ENCODE measurements at regions not wholly inside any gene's neighbourhood (a gene's known extent, or its start where the extent isn't known, plus 50 kb on each side); places are given as distances from the start of the nearest gene placed in this dataset.

DNA sequence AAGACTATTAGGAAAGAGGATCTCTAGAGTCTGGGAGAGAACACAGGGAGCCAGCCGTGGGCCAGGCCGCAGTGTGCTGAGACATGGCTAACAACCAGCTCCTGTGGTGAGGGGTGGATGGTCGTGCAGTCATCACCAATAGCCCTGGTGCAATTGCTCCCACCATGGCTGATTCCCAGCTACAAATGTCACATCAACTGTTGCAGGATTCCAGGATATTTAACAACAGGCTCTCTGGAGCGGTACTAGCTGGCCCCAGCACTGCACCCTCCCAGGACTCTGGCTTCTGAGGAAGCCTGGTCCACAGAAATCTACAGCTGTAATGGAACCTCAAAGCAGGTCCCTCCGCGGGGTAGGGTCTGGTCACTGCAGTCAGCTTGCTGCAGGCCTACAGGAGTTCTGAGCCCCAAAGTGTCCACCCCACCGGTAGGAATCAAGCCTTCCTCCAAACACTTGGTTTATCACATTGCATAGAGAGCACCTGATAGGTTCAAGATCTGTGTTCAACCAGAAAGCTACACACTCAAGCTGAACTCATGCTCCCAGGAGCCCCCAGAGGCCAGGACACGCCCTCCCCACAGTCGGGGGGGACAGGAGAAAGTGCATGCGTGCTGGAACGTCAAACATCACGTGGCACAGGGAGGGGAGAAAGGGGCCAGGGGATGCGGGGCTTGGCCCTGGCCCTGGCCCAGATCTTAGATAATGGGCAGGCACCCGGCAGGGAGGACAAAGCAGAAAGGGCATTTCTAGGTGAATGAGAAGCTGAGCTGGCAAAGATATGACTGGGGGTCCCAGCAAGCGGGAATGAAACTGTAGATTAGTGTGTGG, 609.0 kb downstream of the TBC1D22A start:
- no peaks in the 10 kb centered on the region for H3K27me3 Mint-ChIP-seq (ENCODE audit: low read depth)
- DNase-seq (no peak), ATAC-seq (replicated peaks in 1 of 2) (no peak)
- H3K27ac Mint-ChIP-seq = no peak overlapping the region
- H3K4me1 Mint-ChIP-seq (ENCODE audit: low read depth) = no peaks in the 10 kb centered on the region
- no peaks in the 10 kb centered on the region for H3K9me3 Mint-ChIP-seq
- H3K4me3 Mint-ChIP-seq = no peak overlapping the region
- no peaks in the 10 kb centered on the region for H3K36me3 Mint-ChIP-seq (ENCODE audit: insufficient read depth in 2 of 2)

DNA sequence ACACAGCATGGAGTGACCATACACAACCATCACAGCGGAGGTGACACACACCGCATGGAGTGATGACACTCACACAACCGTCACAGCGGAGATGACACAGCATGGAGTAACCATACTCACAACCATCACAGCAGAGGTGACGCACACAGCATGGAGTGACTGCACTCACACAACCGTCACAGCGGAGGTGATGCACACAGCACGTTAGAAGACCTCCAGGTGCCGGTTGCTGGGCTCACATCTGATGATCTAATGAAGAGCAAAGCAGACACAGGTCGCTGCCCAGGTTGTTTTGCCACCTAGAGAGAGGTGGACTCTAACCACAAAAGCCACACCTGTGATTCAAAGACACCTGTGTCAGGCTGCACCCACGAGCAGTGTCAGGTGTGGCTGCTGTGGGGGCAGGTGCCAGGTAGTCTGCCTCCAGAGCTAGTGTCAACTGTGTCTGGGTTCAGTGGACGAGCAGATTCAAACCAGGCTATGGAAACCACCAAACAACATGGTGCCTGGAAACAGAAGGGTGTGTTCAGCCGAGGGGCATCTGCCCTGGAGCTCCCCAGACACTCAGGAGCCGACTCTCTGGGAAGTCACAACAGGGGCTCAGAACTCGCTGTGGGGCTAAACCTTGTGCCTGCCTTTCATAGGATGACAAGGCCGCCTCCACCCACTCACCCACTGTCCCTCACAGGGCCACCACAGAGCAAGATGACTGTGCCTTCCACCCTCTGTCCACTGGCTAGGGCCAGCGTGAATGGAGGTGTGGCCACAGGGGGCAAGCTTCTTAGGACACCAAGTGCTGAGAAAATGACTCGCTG, 608.2 kb downstream of the TBC1D22A start:
- Mint-ChIP-seq H3K4me1 (ENCODE audit: low read depth) (no peaks in the 10 kb centered on the region), H3K27me3 (ENCODE audit: low read depth) (no peaks in the 10 kb centered on the region), H3K36me3 (ENCODE audit: insufficient read depth in 2 of 2) (no peaks in the 10 kb centered on the region), H3K4me3 (no peak overlapping the region), H3K9me3 (no peaks in the 10 kb centered on the region), H3K27ac (no peak overlapping the region)
- ATAC-seq (replicated peaks in 1 of 2) (no peak), DNase-seq (no peak)

DNA sequence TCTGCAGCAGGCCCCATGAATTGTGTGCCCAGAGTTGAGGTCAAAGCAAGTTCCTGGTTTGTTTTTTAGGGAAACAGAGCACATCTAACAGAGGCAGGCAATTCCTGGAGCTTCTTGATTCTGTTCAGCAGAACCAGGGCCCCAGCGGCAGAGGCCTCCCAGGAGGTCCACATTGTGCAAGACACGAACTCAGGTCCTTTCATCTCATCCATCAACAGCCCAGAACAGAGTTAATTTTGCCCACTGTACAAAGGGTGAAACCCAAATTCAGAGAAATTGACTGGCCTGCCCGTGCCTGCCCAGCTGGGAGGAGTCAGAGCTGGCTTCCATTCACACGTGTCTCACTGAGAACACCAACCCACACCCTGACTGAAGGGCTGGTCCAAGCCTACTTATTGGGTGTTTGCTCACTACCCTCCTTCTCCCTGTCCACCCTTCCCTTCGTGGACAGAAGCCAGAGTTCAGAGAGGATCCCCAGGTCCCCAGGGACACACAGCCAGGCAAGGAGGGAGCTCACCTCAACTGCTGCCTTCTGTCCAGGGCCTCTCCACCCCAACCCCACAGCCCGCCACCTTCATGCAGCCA, 607.1 kb downstream of the TBC1D22A start:
- DNase-seq (no peak), ATAC-seq (replicated peaks in 1 of 2) (no peak)
- Mint-ChIP-seq H3K27me3 (ENCODE audit: low read depth) (no peaks in the 10 kb centered on the region), H3K36me3 (ENCODE audit: insufficient read depth in 2 of 2) (no peaks in the 10 kb centered on the region), H3K4me3 (no peak overlapping the region), H3K9me3 (peaks cover 0 to under 1% of the 10 kb centered on the region in 2 donors), H3K4me1 (ENCODE audit: low read depth) (no peaks in the 10 kb centered on the region), H3K27ac (no peak overlapping the region)

DNA sequence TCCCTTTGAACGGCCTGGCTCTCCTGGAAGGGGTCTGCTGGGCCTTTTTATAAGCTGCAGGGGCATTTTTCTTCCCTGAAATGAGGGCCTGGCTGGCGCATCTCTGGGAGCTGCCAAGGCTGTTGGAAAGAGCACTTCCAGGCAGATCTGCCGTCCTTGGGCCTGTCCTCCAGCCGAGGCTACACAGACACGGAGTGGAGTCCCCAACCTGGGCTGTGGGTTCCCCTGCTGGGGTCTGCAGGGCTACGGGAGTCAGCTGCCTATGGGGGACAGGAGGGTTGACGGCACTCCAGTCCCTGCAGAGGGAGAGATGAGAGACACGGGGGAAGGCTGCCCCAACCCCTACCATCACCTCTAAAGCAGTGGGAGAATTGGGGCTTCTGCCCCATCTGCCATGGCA, 606.6 kb downstream of the TBC1D22A start:
- ATAC-seq (replicated peaks in 1 of 2) = no peak
- H3K27me3 Mint-ChIP-seq (ENCODE audit: low read depth) = no peaks in the 10 kb centered on the region

DNA sequence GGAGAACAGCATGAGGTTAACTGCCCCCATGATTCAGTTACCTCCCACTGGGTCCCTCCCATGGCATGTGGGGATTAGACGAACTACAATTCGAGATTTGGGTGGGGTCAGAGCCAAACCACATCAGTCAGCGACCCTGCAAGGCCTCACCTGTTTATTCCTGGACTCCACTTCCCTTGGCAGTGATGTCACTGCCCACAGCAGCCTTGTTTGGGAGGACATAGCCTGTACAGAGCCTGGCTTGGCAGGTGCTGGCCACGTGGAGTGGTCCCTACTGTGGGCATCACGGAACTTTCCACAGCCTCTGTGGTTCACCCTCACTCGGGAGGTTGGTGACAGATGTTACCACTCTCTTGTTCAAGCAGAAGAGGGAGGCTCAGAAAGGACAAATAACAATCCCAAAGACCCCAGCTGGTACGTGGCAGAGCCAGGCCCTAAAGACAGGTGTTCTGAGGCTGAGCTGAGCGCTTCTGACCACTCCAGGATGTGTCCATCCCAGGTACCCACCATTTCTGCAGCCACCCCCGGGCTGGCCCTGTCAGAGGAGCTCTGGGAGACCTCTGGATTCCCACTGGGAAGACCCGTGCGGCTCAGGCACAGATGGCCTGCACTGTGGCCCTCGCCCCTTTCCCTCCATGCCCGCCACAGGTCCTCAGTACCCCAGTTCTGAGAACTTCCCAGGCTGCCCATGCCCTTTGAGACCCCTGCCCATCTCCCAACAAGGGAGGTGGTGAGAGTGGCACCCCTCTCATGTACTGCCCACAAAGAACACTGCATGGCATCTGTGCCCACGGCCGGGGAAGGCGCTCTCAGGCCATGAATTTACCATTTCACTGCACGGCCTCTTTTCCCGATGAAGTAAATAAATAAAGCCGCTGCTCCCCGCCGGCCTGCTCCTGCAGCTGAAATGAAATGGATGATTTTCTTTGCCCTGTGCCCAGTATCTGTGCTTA, 605.8 kb downstream of the TBC1D22A start:
- Mint-ChIP-seq H3K4me1 (ENCODE audit: low read depth) (no peaks in the 10 kb centered on the region), H3K27ac (no peak overlapping the region), H3K4me3 (no peak overlapping the region), H3K36me3 (ENCODE audit: insufficient read depth in 2 of 2) (no peaks in the 10 kb centered on the region), H3K27me3 (ENCODE audit: low read depth) (no peaks in the 10 kb centered on the region), H3K9me3 (peaks cover 2 to 9% of the 10 kb centered on the region in 2 donors)
- no peak for DNase-seq
- no peak for ATAC-seq (replicated peaks in 1 of 2)

More for the DNA sequence above, 606.6 kb downstream of the TBC1D22A start:
- Mint-ChIP-seq H3K36me3 (ENCODE audit: insufficient read depth in 2 of 2) (no peaks in the 10 kb centered on the region), H3K27ac (no peak overlapping the region), H3K9me3 (peaks cover 2 to 5% of the 10 kb centered on the region in 2 donors), H3K4me1 (ENCODE audit: low read depth) (no peaks in the 10 kb centered on the region), H3K4me3 (no peak overlapping the region)
- no peak for DNase-seq

DNA sequence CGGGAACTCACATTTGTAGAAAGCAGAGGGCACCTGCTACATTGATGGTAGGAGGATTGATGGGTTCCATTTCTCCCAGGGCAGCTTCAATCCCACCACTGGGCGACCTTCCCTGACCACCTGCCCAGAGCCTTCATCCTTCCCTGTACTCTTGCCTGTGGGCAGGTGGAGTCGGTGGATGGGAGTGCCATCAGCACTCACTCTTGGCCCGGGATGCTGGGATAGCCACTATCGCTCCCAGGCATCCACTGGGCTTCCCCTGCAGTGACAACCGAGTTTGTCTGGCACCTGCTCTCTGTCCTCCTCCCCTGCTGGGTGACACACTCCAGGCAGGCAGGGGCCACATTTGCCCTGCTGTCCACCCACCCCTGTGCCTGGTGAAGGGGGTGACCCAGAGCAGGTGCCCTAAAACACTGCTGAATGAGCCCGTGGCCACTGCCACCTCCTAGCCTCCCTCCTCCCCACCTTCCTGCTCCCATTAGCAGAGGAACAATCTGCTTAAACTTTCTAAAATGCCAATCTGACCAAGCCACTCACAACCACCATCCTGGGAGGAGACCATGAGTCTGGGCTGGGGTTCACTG, 604.7 kb downstream of the TBC1D22A start:
- Mint-ChIP-seq H3K27ac (no peak overlapping the region), H3K27me3 (ENCODE audit: low read depth) (no peaks in the 10 kb centered on the region), H3K4me3 (no peak overlapping the region), H3K4me1 (ENCODE audit: low read depth) (no peaks in the 10 kb centered on the region), H3K36me3 (ENCODE audit: insufficient read depth in 2 of 2) (no peaks in the 10 kb centered on the region), H3K9me3 (peaks cover 2 to 9% of the 10 kb centered on the region in 2 donors)
- ATAC-seq (replicated peaks in 1 of 2) = no peak
- DNase-seq = no peak

DNA sequence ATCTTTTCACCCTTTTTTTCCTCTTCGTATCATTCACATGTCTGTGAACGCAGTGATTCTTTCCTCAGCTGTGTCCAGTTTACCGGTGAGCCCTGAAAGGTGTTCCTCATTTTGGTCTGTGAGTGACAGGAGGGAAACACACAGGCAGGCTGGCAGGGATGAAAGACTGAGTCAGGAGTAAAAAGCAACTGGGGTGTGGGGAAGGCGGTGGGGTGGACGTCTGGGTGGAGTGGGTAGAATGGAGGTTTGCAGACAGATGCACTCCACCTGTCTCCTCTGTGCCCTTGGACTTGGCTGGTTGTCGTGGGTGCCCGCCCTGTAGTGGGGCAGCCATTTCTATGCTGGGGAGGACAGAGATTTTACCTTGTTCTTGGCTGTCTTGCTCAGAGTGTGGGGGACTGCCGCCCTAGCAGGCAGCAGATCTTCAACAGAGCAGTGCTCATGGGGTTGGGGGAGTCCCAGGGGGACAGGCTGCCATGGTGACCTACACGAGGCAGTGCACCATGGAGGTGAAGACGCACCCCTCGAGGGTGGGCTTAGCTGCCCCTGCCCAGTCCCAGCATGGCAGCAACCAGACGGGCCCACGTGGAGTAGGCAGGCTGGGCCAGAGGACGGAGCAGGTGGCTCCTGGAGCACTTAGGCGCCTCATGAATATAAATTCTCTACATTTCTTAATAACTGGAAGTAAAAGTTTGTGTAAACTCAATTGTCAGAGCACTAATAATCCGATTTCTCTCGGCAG, 603.7 kb downstream of the TBC1D22A start:
- no peak for ATAC-seq (replicated peaks in 1 of 2)
- Mint-ChIP-seq H3K27me3 (ENCODE audit: low read depth) (no peaks in the 10 kb centered on the region), H3K4me1 (ENCODE audit: low read depth) (no peaks in the 10 kb centered on the region), H3K9me3 (peaks cover 2 to 9% of the 10 kb centered on the region in 2 donors), H3K27ac (no peak overlapping the region), H3K4me3 (no peak overlapping the region), H3K36me3 (ENCODE audit: insufficient read depth in 2 of 2) (no peaks in the 10 kb centered on the region)
- DNase-seq = no peak

DNA sequence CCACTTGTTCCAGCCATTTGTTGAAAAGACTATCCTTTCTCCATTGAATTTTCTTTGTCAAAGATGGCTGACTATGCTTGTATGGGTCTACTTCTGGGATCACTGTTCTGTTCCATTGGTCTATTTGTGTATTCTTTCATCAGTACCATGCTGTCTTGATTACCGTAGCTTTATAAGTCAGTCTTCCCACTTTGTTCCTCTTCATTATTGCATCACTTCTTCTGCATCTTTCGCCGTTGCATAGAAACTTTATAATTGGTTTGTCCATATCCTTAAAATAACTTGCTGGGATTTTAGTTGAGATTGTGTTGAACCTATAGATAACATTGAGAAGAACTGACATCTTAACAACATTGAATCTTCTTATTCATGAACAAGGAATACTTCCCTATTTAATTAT, 598.8 kb downstream of the TBC1D22A start:
- Mint-ChIP-seq H3K4me3 (no peak overlapping the region), H3K4me1 (ENCODE audit: low read depth) (no peaks in the 10 kb centered on the region), H3K9me3 (peaks cover 2 to 9% of the 10 kb centered on the region in 2 donors), H3K36me3 (ENCODE audit: insufficient read depth in 2 of 2) (no peaks in the 10 kb centered on the region), H3K27me3 (ENCODE audit: low read depth) (peaks cover 14% of the 10 kb centered on the region), H3K27ac (no peak overlapping the region)
- DNase-seq (no peak), ATAC-seq (replicated peaks in 1 of 2) (no peak)

DNA sequence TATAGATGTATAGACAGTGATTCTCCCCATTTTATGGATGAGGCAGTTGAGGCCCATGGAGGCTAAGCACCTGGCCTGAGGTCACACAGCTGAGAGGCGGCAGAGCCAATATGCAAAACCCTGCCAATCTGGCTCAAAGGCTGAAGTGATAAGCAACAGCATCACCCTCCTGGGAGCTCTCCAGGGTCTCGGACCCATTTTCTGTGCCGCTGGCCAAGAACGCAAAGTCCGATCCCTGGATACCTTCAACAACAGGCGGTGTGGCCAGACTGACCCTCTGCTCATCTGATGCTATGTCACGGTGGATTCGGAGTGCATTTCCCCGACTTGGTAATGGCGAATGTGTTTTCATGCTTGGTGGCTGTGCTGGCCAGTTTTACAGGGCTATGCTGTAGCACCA, 595.0 kb downstream of the TBC1D22A start:
- H3K36me3 Mint-ChIP-seq (ENCODE audit: insufficient read depth in 2 of 2) = no peaks in the 10 kb centered on the region
- no peak for DNase-seq
- no peak overlapping the region for H3K27ac Mint-ChIP-seq

DNA sequence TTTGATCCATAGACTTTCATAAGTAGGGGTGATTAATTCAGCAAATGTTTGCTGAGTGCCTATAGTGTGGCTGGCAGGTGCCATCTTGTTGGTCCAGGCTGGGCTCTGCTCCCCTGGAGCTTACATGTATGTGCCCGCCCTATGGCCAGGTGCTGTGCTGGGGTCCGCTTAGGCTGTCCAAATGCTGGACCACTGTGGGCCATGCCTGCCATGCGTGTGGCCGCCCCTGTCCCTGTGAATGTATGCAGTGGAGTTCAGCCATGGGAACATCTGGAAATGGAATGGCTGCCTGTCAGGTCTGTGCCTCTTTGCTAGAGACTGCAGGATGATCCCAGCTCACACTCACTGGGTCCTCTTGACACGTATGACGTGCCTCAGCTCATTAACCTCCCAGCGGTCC, 594.6 kb downstream of the TBC1D22A start:
- Mint-ChIP-seq H3K9me3 (no peaks in the 10 kb centered on the region), H3K4me1 (ENCODE audit: low read depth) (no peaks in the 10 kb centered on the region), H3K4me3 (no peak overlapping the region), H3K27ac (no peak overlapping the region), H3K36me3 (ENCODE audit: insufficient read depth in 2 of 2) (no peaks in the 10 kb centered on the region), H3K27me3 (ENCODE audit: low read depth) (peaks cover 14% of the 10 kb centered on the region)
- ATAC-seq (replicated peaks in 1 of 2) (no peak), DNase-seq (no peak)

More for the DNA sequence above, 595.0 kb downstream of the TBC1D22A start:
- H3K4me3 Mint-ChIP-seq = no peak overlapping the region
- H3K27me3 Mint-ChIP-seq (ENCODE audit: low read depth) = peaks cover 14% of the 10 kb centered on the region
- H3K4me1 Mint-ChIP-seq (ENCODE audit: low read depth) = no peaks in the 10 kb centered on the region
- H3K9me3 Mint-ChIP-seq = no peaks in the 10 kb centered on the region
- ATAC-seq (replicated peaks in 1 of 2) = no peak

DNA sequence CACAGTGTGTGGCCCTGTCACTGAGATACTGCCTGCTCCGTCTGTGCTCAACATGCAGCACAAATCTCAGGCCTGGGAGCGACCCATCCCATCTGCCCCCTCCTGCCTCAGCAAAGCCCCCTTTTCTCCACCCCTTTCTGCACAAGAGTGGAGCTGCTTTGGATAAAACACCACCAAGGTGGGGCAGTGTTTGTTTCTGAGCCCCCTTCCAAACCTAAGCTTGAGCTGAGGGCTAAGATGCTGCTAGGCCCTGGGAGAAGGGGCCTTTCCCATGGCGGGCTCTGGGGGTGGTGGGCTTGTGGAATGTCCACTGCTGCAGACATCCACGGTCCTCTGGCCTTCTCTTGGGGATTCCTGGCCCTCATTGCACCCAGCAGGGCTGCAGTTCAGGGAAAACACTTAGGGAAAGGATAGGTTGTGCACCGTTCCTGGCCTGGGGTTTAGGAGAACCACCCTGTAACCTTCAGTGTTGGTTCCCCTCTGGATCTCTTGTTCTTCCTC, 594.1 kb downstream of the TBC1D22A start:
- H3K27me3 Mint-ChIP-seq (ENCODE audit: low read depth) = peaks cover 14% of the 10 kb centered on the region
- no peak for ATAC-seq (replicated peaks in 1 of 2)
- no peak overlapping the region for H3K27ac Mint-ChIP-seq
- DNase-seq = no peak
- no peaks in the 10 kb centered on the region for H3K9me3 Mint-ChIP-seq
- H3K4me1 Mint-ChIP-seq (ENCODE audit: low read depth) = no peaks in the 10 kb centered on the region
- H3K36me3 Mint-ChIP-seq (ENCODE audit: insufficient read depth in 2 of 2) = no peaks in the 10 kb centered on the region
- H3K4me3 Mint-ChIP-seq = no peak overlapping the region
